K562 (cell line): ENCODE measurements at regions not wholly inside any gene's neighbourhood (a gene's known extent, or its start where the extent isn't known, plus 50 kb on each side); places are given as distances from the start of the nearest gene placed in this dataset.

Experiments used
- LEF1 ChIP-seq: fragments of 450-650 bp; IDR thresholded peaks from 2 replicates; pipeline ENCODE4 v1.6.1; 2016; ENCODE audit warnings: mild to moderate bottlenecking
- MAX ChIP-seq: sonication (generic); formaldehyde crosslinking; IDR thresholded peaks from 2 replicates; pipeline ENCODE4 v1.9.0; 2022; ENCODE audit warnings: mild to moderate bottlenecking, missing genetic modification reagents
- PHF20 ChIP-seq: fragments of 450-650 bp; IDR thresholded peaks from 2 replicates; pipeline ENCODE4 v1.6.1; 2018; ENCODE audit not compliant: partially characterized antibody
- SREBF1 ChIP-seq: fragments of 150-350 bp; IDR thresholded peaks from 2 replicates; pipeline ENCODE4 v1.6.1; 2014; ENCODE audit warnings: antibody characterized with exemption, low read depth, low read length, borderline replicate concordance
- TF ChIP-seq, protein P1 (sequence below): fragments of 250-450 bp; sonication (Bioruptor Pico); IDR thresholded peaks from 2 replicates; pipeline ENCODE4 v1.9.0; 2021; ENCODE audit warnings: mild to moderate bottlenecking, inconsistent platforms

GRCh38 chr9:12906646-12907045 lies 131.8 kb downstream of the LURAP1L start:
- TF ChIP-seq LEF1: no peak
- no peak for TF ChIP-seq SREBF1
- TF ChIP-seq MAX (CRISPR knock-in tag): no peak
- TF ChIP-seq, protein P1, sequence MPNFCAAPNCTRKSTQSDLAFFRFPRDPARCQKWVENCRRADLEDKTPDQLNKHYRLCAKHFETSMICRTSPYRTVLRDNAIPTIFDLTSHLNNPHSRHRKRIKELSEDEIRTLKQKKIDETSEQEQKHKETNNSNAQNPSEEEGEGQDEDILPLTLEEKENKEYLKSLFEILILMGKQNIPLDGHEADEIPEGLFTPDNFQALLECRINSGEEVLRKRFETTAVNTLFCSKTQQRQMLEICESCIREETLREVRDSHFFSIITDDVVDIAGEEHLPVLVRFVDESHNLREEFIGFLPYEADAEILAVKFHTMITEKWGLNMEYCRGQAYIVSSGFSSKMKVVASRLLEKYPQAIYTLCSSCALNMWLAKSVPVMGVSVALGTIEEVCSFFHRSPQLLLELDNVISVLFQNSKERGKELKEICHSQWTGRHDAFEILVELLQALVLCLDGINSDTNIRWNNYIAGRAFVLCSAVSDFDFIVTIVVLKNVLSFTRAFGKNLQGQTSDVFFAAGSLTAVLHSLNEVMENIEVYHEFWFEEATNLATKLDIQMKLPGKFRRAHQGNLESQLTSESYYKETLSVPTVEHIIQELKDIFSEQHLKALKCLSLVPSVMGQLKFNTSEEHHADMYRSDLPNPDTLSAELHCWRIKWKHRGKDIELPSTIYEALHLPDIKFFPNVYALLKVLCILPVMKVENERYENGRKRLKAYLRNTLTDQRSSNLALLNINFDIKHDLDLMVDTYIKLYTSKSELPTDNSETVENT (CRISPR knock-in tag): no peak
- TF ChIP-seq PHF20: no peak
